Gastrocnemius medialis (tissue), 4 donors: ENCODE measurements at regions not wholly inside any gene's neighbourhood (a gene's known extent, or its start where the extent isn't known, plus 50 kb on each side); places are given as distances from the start of the nearest gene placed in this dataset.

Source experiments
- POLR2A ChIP-seq, 2 donors: fragments of 450-650 bp; IDR thresholded peaks; one replicate each; pipeline ENCODE4 v1.6.1; 2017; ENCODE audit warnings: antibody characterized with exemption in 2 of 2, mild to moderate bottlenecking in 2 of 2, moderate library complexity in 2 of 2
- TF ChIP-seq, protein P1 (sequence below), 5 experiments: fragments of 450-650 bp in 3 of 5; fragments of 200-600 bp in 2 of 5; sonication (generic) in 2 of 5; IDR thresholded peaks in 4 of 5; conservative IDR thresholded peaks in 1 of 5; 1 replicate in 4 of 5; 2 replicates in 1 of 5; pipeline ENCODE4 v1.5.1; 2016 to 2019; ENCODE audit warnings: antibody characterized with exemption in 5 of 5, mild to moderate bottlenecking in 3 of 5, moderate library complexity in 3 of 5

DNA sequence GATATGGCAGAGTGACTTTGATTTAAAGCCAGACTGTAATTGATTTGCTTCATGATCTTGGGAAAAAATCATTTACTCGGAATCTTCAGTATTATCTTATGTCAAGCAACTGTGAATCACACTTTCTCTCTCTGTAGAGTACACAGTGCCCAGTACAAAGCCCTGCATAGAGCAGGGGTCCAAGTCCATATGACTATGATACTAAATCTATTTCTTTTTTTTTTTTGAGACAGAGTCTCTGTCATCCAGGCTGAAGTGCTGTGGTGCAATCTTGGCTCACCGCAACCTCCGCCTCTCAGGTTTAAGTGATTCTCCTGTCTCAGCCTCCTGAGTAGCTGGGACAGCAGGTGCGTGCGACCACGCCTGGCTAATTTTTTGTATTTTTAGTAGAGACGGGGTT, 194.8 kb upstream of the SEMA6A start:
- no peak for TF ChIP-seq POLR2A (IDR thresholded peaks at IDR 0.05)
- TF ChIP-seq, protein P1, sequence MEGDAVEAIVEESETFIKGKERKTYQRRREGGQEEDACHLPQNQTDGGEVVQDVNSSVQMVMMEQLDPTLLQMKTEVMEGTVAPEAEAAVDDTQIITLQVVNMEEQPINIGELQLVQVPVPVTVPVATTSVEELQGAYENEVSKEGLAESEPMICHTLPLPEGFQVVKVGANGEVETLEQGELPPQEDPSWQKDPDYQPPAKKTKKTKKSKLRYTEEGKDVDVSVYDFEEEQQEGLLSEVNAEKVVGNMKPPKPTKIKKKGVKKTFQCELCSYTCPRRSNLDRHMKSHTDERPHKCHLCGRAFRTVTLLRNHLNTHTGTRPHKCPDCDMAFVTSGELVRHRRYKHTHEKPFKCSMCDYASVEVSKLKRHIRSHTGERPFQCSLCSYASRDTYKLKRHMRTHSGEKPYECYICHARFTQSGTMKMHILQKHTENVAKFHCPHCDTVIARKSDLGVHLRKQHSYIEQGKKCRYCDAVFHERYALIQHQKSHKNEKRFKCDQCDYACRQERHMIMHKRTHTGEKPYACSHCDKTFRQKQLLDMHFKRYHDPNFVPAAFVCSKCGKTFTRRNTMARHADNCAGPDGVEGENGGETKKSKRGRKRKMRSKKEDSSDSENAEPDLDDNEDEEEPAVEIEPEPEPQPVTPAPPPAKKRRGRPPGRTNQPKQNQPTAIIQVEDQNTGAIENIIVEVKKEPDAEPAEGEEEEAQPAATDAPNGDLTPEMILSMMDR (IDR thresholded peaks at IDR 0.05 in 4 of 5, conservative IDR thresholded peaks at IDR 0.05 in 1 of 5) = no peak
